Ovary (tissue), 3 donors: ENCODE measurements at regions not wholly inside any gene's neighbourhood (a gene's known extent, or its start where the extent isn't known, plus 50 kb on each side); places are given as distances from the start of the nearest gene placed in this dataset.

Source experiments
- EP300 ChIP-seq: sonication (generic); formaldehyde crosslinking; IDR thresholded peaks from one replicate; pipeline ENCODE4 v1.6.1; 2017; ENCODE audit warnings: antibody characterized with exemption
- POLR2A ChIP-seq: fragments of 450-650 bp; IDR thresholded peaks from one replicate; pipeline ENCODE4 v1.6.1; 2017; ENCODE audit warnings: antibody characterized with exemption, mild to moderate bottlenecking, moderate library complexity
- TF ChIP-seq, protein P1 (sequence below), 3 donors: fragments of 450-650 bp in 2 of 3; fragments of 200-600 bp in 1 of 3; IDR thresholded peaks; one replicate each; pipeline versions ENCODE4 v1.5.1 to v1.8.0; 2016 to 2022; ENCODE audit warnings: antibody characterized with exemption in 3 of 3, mild to moderate bottlenecking in 1 of 3
- donor health status: DM: no; HTN: no; CAD: no.

DNA sequence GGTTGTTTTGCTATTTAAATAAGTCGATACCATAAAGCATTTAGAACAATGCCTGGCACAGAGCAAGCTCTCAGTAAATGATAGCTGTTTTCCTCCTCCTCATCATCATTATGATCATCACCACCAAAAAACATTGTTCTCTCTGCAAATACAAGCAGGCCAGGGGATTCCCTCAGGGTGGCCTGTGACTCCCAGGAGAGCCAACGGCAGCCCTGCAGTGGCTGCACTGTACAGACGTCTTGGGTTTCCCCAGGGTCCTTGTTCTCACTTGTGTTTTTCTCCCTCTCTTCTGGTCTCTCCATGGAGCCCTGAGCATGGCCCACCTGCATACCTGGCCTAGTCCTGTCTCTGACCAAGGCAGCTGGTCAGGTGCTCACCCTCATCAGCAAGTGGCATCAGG is 290.9 kb upstream of the PWP1 start:
- TF ChIP-seq, protein P1, sequence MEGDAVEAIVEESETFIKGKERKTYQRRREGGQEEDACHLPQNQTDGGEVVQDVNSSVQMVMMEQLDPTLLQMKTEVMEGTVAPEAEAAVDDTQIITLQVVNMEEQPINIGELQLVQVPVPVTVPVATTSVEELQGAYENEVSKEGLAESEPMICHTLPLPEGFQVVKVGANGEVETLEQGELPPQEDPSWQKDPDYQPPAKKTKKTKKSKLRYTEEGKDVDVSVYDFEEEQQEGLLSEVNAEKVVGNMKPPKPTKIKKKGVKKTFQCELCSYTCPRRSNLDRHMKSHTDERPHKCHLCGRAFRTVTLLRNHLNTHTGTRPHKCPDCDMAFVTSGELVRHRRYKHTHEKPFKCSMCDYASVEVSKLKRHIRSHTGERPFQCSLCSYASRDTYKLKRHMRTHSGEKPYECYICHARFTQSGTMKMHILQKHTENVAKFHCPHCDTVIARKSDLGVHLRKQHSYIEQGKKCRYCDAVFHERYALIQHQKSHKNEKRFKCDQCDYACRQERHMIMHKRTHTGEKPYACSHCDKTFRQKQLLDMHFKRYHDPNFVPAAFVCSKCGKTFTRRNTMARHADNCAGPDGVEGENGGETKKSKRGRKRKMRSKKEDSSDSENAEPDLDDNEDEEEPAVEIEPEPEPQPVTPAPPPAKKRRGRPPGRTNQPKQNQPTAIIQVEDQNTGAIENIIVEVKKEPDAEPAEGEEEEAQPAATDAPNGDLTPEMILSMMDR (IDR thresholded peaks at IDR 0.05), result no peak
- TF ChIP-seq EP300 (no peak), POLR2A (no peak)
